T-helper 1 cell (primary cell): ENCODE measurements at regions not wholly inside any gene's neighbourhood (a gene's known extent, or its start where the extent isn't known, plus 50 kb on each side); places are given as distances from the start of the nearest gene placed in this dataset.
"Not testable (repeated sequence)": the region's sequence is repeated elsewhere in the genome, so short reads cannot be mapped to it uniquely, and the experiment has no call there.

ENCODE experiments used
- DNase-seq, 5 donors: peaks; one replicate each; pipeline ENCODE4 v3.0.0-alpha.2; 2012 to 2020

GRCh38 chr4:154907345-154908045, 126.4 kb downstream of the RBM46 start:
- not testable (repeated sequence) for DNase-seq

- DNase-seq, result no peak
Measured at GRCh38 chr4:154908168-154908567, 127.1 kb downstream of the RBM46 start.

GRCh38 chr4:154911097-154911496, 130.0 kb downstream of the RBM46 start:
- DNase-seq, result no peak

- no peak for DNase-seq
Measured at GRCh38 chr4:154911608-154912098, 130.6 kb downstream of the RBM46 start.

GRCh38 chr4:154916068-154916467, 135.0 kb downstream of the RBM46 start:
- DNase-seq, result no peak

- no peak for DNase-seq
Measured at GRCh38 chr4:154927126-154927680, 146.1 kb downstream of the RBM46 start.

- DNase-seq, result no peak
Measured at GRCh38 chr4:154928640-154929257, 147.7 kb downstream of the RBM46 start.

GRCh38 chr4:154936873-154937272, 155.8 kb downstream of the RBM46 start:
- no peak for DNase-seq

GRCh38 chr4:154939851-154940250, 158.8 kb downstream of the RBM46 start:
- no peak for DNase-seq

- DNase-seq, result no peak
Measured at GRCh38 chr4:154942176-154942575, 161.1 kb downstream of the RBM46 start.

GRCh38 chr4:154944996-154945395, 163.9 kb downstream of the RBM46 start:
- DNase-seq, result no peak

- no peak for DNase-seq
Measured at GRCh38 chr4:154946113-154946512, 165.0 kb downstream of the RBM46 start.

- no peak for DNase-seq
Measured at GRCh38 chr4:154953691-154954090, 172.6 kb downstream of the RBM46 start.

GRCh38 chr4:154954117-154954516, 173.0 kb downstream of the RBM46 start:
- DNase-seq, result no peak

GRCh38 chr4:154958121-154958520, 177.0 kb downstream of the RBM46 start:
- DNase-seq, result no peak

GRCh38 chr4:154958621-154959358, 177.7 kb downstream of the RBM46 start:
- no peak for DNase-seq

GRCh38 chr4:154959756-154960155, 178.7 kb downstream of the RBM46 start:
- DNase-seq, result no peak

GRCh38 chr4:154960476-154960875, 179.4 kb downstream of the RBM46 start:
- no peak for DNase-seq

- no peak for DNase-seq
Measured at GRCh38 chr4:154961263-154961662, 180.2 kb downstream of the RBM46 start.

- DNase-seq, result no peak
Measured at GRCh38 chr4:154973244-154974035, 192.4 kb downstream of the RBM46 start.

- no peak for DNase-seq
Measured at GRCh38 chr4:154977228-154977627, 196.2 kb downstream of the RBM46 start.
